ENCODE measurements at regions not wholly inside any gene's neighbourhood (a gene's known extent, or its start where the extent isn't known, plus 50 kb on each side); places are given as distances from the start of the nearest gene placed in this dataset.
"Not testable (repeated sequence)": the region's sequence is repeated elsewhere in the genome, so short reads cannot be mapped to it uniquely, and the experiment has no call there.

GRCh38 chrX:123788193-123788592 lies 55.3 kb upstream of the THOC2 start:
- not testable (repeated sequence) for H3K27ac Mint-ChIP-seq (ENCODE audit: unreplicated experiment); H3K9me3 Mint-ChIP-seq (ENCODE audit: unreplicated experiment); H3K27me3 Mint-ChIP-seq (ENCODE audit: unreplicated experiment); H3K4me3 Mint-ChIP-seq (ENCODE audit: unreplicated experiment); DNase-seq (ENCODE audit: low spot score); H3K36me3 Mint-ChIP-seq (ENCODE audit: low read depth, unreplicated experiment); H3K4me1 Mint-ChIP-seq (ENCODE audit: unreplicated experiment)

- H3K4me1 Mint-ChIP-seq (ENCODE audit: unreplicated experiment), result no peaks in the 10 kb centered on the region
- DNase-seq (ENCODE audit: low spot score), result no peak
- no peaks in the 10 kb centered on the region for H3K9me3 Mint-ChIP-seq (ENCODE audit: unreplicated experiment)
- no peak overlapping the region for H3K4me3 Mint-ChIP-seq (ENCODE audit: unreplicated experiment)
- no peaks in the 10 kb centered on the region for H3K36me3 Mint-ChIP-seq (ENCODE audit: low read depth, unreplicated experiment)
- peaks cover 2% of the 10 kb centered on the region for H3K27me3 Mint-ChIP-seq (ENCODE audit: unreplicated experiment)
- no peak for TF ChIP-seq CTCF (IDR thresholded peaks at IDR 0.05; ENCODE audit: unreplicated experiment)
- H3K27ac Mint-ChIP-seq (ENCODE audit: unreplicated experiment), result no peak overlapping the region
Measured at GRCh38 chrX:123788744-123789143, 55.9 kb upstream of the THOC2 start.

GRCh38 chrX:123797543-123798447 lies 62.1 kb upstream of the XIAP start:
- Mint-ChIP-seq H3K4me1 (ENCODE audit: unreplicated experiment) (no peaks in the 10 kb centered on the region), H3K36me3 (ENCODE audit: low read depth, unreplicated experiment) (no peaks in the 10 kb centered on the region), H3K4me3 (ENCODE audit: unreplicated experiment) (no peak overlapping the region), H3K27ac (ENCODE audit: unreplicated experiment) (no peak overlapping the region), H3K9me3 (ENCODE audit: unreplicated experiment) (no peaks in the 10 kb centered on the region), H3K27me3 (ENCODE audit: unreplicated experiment) (no peaks in the 10 kb centered on the region)
- TF ChIP-seq CTCF (IDR thresholded peaks at IDR 0.05; ENCODE audit: unreplicated experiment), result no peak
- no peak for DNase-seq (ENCODE audit: low spot score)

- H3K27me3 Mint-ChIP-seq (ENCODE audit: unreplicated experiment); H3K4me3 Mint-ChIP-seq (ENCODE audit: unreplicated experiment); H3K4me1 Mint-ChIP-seq (ENCODE audit: unreplicated experiment); H3K9me3 Mint-ChIP-seq (ENCODE audit: unreplicated experiment); H3K36me3 Mint-ChIP-seq (ENCODE audit: low read depth, unreplicated experiment); H3K27ac Mint-ChIP-seq (ENCODE audit: unreplicated experiment); DNase-seq (ENCODE audit: low spot score): not testable (repeated sequence)
Measured at GRCh38 chrX:123798706-123799430, 61.0 kb upstream of the XIAP start.

- Mint-ChIP-seq H3K9me3 (ENCODE audit: unreplicated experiment) (no peaks in the 10 kb centered on the region), H3K27ac (ENCODE audit: unreplicated experiment) (no peak overlapping the region), H3K36me3 (ENCODE audit: low read depth, unreplicated experiment) (no peaks in the 10 kb centered on the region)
Measured at GRCh38 chrX:123801901-123802300, 58.0 kb upstream of the XIAP start.

More at GRCh38 chrX:123801901-123802300, 58.0 kb upstream of the XIAP start:
- DNase-seq (ENCODE audit: low spot score), result no peak
- no peak for TF ChIP-seq CTCF (IDR thresholded peaks at IDR 0.05; ENCODE audit: unreplicated experiment)
- H3K4me3 Mint-ChIP-seq (ENCODE audit: unreplicated experiment), result no peak overlapping the region
- no peaks in the 10 kb centered on the region for H3K27me3 Mint-ChIP-seq (ENCODE audit: unreplicated experiment)
- peaks cover 5% of the 10 kb centered on the region for H3K4me1 Mint-ChIP-seq (ENCODE audit: unreplicated experiment)
